GM19240 (cell line): ENCODE measurements at regions not wholly inside any gene's neighbourhood (a gene's known extent, or its start where the extent isn't known, plus 50 kb on each side); places are given as distances from the start of the nearest gene placed in this dataset.
"Not testable (repeated sequence)": the region's sequence is repeated elsewhere in the genome, so short reads cannot be mapped to it uniquely, and the experiment has no call there.

Experiments used
- DNase-seq: peaks from one replicate; pipeline ENCODE4 v3.0.0; 2011; ENCODE audit warnings: low spot score; ENCODE audit not compliant: insufficient read length

DNA sequence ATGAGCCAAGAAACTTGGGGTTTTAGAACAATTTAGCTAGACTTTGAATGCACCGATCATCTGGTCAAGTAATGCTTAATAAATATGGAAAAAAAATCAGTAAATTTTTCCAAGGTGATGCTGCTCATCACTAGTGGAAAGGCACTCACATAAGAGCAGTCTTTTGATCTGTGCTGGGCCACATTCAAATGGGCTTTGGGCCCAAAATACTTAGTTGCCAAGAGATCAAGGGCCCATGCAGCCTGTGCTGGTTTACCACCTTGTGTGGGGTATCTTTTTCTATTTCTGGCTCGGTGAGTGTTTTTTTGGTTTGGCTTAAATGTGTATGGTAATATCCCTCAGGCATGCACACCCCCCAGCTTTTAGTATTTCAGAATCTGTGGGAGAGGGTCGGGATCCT, 943.2 kb downstream of the TMTC2 start:
- no peak for DNase-seq

DNA sequence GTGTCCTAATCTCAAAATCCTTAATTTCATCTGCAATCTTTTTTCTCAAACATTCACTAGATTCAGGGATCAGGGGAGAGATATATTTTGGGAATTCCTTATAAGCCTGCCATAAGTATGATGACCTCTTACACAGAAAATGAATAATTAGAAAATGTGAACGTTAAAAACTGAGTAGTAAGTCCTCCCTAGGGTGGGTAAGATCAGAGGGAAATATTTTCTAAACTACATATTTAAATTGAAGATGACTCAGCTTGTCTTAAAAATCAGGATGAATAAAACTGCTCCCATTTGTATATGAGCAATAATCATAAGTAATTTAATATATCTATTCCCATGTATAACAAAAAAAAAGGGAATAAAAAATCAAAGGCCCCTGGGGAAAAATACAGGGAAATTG, 935.5 kb downstream of the TMTC2 start:
- no peak for DNase-seq

DNA sequence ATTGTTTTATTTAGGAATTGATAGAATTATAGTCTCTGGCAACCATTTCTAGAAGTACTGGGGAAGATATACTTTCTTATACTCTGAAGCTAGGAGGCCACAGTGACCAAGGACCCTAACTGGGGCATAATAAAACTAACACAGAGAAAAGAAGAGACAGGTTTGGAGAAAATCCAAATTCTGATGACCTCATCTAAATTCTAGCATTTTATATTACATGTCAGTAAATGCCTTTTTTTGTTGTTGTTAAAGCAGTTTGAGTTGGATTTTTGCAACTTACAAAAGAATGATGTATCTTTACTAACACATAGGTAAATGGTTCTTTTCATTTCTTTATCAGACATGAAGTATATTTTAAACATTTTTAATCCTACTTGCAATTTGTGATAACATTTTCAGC, 933.3 kb downstream of the TMTC2 start:
- DNase-seq: no peak

DNA sequence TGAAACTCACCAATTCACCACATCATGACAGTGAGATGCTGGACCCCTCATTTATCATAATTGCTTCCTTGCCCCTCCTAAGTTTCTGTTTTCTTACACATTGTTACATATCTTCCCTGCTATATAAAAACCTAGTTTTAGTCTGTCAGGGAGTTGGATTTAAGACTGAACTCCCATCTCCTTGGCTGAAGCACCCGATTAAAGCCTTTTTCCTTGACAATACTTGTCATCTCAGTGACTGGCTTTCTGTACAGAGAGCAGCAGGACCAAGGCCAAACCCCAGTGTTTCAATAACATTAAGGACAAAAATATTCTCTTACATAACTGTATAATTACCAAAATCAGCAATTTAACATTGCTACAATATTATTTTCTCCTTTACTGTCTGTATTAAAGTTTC, 928.4 kb downstream of the TMTC2 start:
- DNase-seq: no peak

DNA sequence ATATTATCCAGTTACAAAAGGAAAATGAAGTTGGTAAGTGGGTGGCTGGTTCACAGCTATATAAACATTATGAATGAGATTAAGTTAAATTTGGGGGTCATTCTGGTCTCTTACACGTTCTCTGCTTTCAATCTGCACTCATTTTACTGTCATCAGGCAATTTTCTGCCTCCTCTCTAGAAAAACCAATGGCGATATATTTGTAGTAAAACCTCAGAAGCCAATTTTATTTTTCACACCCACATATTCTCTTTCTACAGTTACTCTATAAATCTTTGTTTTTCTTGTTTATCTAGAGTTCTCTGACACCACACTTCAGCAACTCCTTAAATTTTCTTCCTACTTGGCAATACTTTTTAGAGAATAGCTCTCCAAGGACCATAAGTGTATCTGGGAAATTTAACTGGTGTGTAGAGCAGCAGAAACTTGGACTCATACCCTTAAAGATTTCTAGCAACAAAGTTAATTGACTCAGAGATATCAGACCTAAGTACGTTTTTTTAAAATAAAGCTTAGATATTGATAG, 926.9 kb downstream of the TMTC2 start:
- no peak for DNase-seq

DNA sequence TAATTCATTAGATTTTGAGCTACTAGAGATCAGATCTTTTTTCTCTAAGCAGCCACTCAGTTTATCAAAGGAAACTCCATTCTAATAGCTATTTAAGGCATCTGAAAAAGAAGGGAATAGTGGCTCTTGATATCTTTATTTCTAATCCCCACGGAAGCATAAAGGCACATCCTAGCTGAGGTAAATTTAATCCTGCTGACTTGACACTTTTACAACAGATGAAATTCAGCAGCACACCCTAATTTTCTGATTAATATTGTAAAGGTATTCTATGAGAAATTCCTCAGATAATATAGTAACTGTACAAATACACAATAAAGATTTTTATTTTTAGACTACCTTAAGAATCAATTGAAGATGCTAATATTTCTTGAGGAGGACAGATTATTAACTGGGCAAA, 916.4 kb downstream of the TMTC2 start:
- DNase-seq: no peak

DNA sequence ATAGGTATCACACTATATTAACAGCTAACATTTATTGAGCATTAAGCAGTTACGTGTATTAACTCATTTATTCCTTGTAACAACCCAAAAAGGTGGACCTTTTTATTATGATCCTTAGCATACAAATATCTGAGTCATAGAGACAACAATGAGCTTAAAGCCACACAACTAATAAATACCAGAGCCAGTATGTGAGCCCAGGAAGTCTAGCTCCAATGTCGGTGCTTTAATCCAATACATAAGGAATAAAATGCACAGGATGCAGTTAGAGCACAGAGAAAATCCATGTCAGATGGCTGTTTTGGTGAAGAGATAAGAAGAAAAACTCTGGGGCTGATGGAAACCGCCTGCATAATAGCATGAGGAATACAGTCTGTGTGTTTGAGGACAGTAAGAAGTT, 888.6 kb downstream of the TMTC2 start:
- DNase-seq: no peak

DNA sequence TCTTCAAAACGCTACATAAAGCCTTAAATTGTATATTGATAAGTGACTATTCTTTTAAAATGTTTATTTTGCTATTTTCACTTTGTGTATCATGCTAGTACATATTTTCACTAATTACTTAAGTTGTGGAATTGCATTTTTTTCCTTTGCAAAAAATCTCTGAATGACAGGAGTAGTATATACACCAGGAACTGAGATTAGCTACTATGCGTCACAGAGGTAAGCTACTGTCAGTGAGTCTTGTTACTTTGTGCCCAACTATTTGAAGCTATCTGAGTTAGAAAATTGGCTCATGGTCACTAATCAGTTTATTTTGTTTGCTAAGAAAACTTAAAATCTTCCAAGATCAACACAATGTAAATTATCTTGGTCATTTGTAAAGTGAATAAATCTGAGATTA, 887.4 kb downstream of the TMTC2 start:
- no peak for DNase-seq

DNA sequence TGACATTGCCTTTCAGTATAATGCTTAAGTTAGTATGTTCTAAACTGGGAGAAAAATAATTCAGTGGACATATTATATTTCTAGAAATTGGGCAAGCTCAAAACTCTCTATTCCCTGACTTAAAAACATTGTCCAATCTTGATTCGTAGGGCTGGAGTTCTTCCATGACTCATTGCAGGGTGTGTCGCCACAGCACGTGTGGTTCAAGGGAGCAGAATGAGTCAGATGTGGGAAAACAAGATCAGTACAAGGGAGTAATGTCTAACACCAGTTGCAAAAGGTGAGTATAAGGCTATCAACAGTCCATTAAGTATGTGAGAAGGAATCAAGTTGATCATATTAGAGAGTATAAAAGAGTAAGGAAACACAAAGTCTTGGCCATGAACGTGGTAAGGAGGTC, 887.0 kb downstream of the TMTC2 start:
- no peak for DNase-seq

DNA sequence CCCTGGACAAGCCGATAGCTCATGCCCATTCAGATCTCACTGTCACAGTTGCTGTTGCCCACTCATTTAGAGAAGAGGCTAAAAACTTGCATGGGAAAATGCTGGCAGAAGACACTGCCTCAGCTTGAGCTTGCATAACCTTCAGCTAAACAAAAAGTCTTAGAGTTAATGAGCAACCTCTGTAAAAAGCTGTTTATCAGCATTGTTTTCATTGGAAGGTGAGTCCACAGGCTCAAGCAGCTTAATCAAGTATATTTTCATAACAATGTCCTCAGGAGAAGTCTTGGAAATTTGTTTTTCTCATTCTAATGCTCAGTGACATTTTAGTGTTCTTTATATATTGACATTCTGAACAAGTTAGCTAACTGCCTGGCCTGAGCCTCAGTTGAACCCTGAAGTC, 872.9 kb downstream of the TMTC2 start:
- DNase-seq: no peak

DNA sequence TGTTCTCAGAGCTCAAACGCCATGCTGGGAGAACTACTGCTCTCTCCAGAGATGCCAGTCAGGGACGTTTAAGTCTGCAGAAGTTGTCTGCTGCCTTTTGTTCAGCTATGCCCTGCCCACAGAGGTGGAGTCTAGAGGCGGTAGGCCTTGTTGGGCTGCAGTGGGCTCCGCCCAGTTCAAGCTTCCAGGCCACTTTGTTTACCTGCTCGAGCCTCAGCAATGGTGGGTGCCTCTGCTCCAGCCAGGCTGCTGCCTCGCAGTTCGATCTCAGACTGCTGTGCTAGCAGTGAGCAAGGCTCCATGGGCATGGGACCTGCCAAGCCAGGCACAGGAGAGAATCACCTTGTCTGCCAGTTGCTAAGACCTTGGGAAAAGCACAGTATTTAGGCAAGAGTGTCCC, 869.3 kb downstream of the TMTC2 start:
- not testable (repeated sequence) for DNase-seq

DNA sequence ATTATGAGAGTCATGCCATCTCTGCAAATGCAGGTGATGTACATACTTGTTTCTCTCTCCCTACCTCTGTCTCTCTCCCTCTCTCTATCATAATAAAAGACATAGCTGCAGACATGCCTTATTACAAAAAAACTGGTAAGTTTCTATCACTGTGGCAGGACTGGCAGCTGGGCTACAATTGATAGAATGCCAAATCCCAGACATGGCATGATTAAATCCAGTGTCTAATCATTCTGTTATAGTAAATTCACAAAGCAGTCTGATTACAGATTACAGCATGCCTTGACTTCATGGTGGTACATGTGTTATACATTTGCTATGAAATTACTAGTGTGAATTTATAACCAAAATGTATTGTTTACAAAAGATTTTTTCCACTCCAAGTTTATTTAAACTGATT, 854.7 kb downstream of the TMTC2 start:
- no peak for DNase-seq

DNA sequence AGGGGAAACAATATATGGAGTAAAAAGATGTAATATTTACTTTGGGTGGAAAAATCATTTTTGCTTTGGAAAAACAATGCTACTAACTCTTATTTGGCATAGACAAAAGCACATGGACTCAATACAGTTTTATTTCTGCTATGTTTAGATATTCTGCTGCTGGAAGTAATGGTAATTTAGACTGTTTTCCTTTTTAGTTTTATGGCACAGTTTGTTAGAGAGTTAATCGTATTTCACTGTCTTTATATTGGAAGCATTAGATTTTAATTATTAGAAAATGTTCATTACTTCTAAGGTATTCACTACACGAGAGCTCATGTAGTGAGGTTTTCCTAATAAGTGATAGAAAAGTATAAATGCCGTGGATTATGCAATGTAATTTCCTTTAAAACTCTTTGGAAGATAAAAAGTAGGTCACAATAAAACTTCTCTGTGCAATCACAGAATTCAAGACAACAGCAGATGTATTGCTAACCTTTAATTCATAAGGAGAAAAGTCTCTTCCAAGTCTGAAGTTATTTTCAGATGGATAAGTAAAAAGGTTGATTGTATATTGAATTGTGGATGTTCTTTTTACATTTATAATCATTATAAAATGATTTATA, 851.8 kb downstream of the TMTC2 start:
- no peak for DNase-seq

DNA sequence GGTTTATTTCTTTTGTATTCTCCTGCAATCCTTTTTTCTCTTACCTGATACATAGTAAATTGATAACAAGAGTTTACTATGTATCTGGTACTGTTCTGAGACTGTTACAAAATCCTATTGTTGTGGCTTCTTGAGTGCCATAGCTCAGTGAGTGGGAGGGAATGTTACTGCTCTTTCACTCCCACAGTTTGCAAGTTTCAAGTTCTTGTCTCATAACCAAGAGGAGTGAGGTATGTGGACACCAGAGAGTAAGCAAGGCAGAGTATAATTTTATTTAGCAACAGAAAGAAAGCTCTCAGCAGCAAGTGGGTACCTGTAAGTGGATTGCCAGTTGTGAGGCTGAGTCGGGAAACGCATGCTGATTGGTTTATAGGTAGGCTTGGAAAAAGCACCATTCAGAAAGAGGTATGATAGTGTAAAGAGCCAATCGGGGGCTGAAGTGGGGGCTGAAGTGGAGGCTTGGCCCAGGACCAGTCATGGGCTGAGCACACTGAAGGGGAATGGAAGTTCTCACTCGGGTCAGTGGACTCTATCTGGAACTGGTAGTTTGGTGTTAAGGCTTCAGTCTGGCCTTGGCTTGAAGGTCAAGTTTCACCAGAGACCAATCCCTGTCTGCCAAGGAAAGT, 850.8 kb downstream of the TMTC2 start:
- DNase-seq: no peak

DNA sequence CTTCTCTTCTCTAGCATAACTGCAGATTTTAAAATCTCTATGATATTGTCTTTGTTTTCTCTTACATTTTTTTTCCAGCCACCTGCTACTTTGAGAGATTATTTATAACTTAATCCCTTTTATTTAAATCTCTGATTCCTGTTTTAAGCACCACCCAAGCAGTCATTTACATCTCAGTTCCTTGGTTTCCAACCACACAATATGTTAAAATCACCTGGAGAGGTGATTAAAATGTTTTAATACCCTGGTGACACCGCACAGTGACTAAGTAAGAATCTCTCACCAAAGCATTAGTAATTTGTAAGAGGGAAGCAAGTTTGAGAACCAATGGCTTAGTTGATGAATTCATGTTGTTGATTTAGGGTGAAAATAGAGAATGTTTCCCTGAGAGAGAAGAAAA, 849.8 kb downstream of the TMTC2 start:
- no peak for DNase-seq

DNA sequence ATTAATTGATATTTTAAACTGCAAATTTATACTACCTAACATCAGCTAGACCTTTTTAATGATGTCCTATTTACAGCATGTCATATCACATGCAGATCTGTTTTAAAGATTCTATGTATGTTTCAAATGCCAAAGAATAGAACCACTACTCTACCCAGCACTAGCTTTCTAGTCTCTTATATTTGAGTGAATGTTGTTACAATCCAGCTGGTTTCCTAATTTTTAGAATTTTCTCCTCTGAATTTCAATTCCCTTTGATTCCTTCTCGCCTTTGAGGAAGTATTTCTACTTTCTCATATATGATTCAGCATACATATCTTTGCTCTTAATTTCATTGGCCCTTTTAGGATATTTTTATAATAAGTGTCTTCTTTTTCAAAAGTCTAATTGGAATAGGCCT, 841.9 kb downstream of the TMTC2 start:
- no peak for DNase-seq

DNA sequence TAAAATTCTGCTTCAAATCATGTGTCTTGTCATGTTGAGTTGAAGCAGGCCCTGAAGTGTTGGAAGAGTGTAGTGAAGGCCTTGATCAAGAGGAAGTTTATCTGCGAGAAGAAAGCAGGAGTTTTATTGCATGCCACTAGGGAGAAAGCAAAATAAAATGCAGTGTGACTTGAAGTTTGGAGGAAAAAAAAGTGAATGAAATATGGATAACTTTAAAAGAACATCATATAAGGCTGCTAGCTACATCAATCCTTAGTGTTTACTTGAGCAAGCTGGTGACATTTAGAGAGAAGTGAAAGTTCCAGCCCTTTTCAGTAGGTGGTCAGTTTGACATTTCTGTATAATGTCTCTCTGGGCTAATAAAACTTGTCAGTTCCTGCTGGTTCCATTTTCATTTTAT, 841.1 kb downstream of the TMTC2 start:
- no peak for DNase-seq

DNA sequence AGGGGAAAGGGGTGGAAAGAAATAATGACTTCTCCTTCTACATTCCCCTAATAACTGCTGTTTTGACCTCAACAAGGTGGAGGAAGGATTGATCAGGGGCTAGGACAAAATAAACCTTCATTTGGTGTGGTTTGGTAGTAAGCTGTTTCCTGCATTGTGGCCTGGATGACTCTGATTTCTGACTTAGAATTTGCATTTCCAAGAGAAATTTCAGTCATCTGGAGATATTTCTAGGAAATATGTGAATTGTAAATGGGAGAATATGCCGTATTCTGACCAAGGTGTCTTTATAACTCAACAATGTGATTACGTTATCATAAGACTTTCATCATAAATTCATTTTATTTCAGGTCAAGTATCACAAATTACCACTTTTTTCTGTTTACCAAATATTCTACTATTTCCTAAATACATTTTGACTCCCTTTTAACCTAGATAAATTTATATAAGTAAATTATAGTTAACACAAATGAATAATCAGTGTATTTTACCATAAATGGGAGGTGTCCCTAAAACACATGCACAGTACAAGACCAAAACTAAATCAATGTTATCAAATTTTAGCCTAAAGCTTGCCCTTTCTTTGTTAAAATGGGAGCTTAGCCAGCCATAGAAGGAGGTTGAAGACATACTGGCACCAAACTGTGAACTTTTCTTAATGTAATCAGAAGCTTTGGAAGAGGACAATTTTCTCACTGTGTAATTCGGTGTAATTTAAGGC, 828.8 kb downstream of the TMTC2 start:
- no peak for DNase-seq

DNA sequence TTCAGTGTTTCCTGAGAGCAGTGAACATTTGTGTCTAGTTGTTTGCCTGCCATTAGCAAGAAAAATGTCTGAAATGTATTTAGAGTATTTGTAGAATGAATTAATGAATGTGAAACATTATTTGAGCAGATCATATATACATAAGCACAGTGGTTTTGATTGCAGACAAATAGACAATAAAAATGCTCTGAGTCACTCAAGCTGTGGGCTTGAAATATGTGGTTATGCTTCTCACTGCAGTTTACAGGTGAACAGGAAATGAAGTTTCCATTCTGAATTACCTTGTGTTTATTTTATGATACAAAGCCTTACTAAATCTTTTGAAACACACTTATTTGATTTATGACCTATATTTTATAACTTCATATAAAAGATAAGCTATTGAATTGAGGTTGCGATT, 827.7 kb downstream of the TMTC2 start:
- no peak for DNase-seq

DNA sequence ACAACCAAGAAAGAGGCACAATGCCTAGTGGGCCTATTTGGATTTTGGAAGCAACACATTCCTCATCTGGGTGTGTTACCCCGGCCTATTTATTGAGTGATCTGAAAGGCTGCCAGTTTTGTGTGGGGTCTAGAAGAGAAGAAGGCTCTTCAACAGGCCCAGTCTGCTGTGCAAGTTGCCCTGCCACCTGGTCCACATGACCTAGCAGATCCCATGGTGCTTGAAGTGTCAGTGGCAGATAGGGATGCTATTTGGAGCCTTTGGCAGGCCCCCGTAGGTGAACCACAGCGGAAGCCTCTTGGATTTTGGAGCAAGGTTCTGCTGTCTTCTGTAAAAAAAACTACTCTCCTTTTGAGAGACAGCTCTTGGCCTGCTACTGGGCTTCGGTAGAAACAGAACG, 820.1 kb downstream of the TMTC2 start:
- no peak for DNase-seq

DNA sequence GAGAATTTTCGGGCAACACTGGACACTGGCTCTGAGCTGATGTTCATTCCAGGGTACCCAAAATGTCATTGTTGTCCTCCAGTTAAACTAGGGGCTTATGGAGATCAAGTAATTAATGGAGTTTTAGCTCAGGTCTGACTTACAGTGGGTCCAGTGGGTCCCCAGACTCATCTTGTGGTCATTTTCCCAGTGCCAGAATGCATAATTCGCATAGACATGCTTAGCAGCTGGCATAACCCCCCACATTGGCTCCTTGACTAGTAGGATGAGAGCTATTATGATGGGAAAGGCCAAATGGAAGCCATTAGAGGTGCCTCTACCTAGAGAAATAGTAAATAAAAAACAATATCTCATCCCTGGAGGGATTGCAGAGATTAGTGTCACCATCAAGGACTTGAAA, 818.9 kb downstream of the TMTC2 start:
- no peak for DNase-seq

DNA sequence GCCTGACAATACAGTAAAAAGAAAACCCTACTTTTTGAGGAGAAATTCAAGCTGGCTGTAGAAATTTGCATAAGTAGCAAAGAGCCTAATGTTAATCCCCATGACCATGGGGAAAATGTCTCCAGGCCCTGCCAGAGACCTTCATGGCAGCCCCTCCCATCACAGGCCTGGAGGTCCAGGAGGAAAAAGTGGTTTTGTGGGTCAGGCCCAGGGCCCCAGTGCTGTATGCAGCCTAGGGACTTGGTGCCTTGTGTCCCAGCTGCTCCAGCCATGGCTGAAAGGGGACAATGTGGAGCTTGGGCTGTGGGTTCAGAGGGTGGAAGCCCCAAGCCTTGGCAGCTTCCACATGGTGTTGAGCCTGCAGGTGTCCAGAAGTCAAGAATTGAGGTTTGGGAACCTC, 813.2 kb downstream of the TMTC2 start:
- DNase-seq: not testable (repeated sequence)

DNA sequence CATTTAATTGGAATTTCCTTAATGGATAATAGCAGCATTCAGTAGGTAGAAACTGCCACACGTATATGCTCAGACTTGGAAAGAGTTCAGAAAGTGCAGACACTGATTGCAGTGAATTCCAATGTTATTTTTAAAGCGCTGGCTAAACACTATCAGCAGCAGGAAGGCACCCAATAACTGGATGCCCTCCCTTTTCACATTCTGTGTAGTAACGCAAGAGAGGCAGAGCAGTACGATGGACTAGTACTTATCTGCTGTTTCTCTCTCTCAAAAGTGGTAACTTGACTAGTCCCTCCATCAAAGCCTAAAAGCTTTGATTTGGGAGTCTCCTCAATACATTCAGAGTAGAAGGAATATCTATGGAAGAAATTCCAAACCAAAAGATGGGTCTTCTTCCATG, 791.0 kb downstream of the TMTC2 start:
- no peak for DNase-seq
